Mucosa of gallbladder (tissue), 1 donor: ENCODE measurements at regions not wholly inside any gene's neighbourhood (a gene's known extent, or its start where the extent isn't known, plus 50 kb on each side); places are given as distances from the start of the nearest gene placed in this dataset.
"Not testable (repeated sequence)": the region's sequence is repeated elsewhere in the genome, so short reads cannot be mapped to it uniquely, and the experiment has no call there.

Experiments
- DNase-seq: peaks from one replicate; pipeline ENCODE4 v3.0.0-alpha.2; 2020; ENCODE audit warnings: low spot score
- donor health status: DM: no; HTN: no; CAD: no.

- DNase-seq, result no peak
Observed at GRCh38 chr14:57061009-57061711, 207.5 kb downstream of the EXOC5 start.

GRCh38 chr14:57060276-57060955 is 208.3 kb downstream of the EXOC5 start:
- no peak for DNase-seq

- no peak for DNase-seq
Observed at GRCh38 chr14:57058319-57058718, 210.4 kb downstream of the EXOC5 start.

GRCh38 chr14:57057803-57058202 is 210.9 kb downstream of the EXOC5 start:
- DNase-seq, result no peak

- DNase-seq, result not testable (repeated sequence)
Observed at GRCh38 chr14:57056522-57056921, 212.2 kb downstream of the EXOC5 start.

GRCh38 chr14:57052705-57053302 is 215.9 kb downstream of the EXOC5 start:
- no peak for DNase-seq

GRCh38 chr14:57051633-57052032 is 217.1 kb downstream of the EXOC5 start:
- DNase-seq, result no peak

- DNase-seq, result no peak
Observed at GRCh38 chr14:57049848-57050247, 218.9 kb downstream of the EXOC5 start.

GRCh38 chr14:57046175-57046574 is 222.5 kb downstream of the EXOC5 start:
- DNase-seq, result no peak

- DNase-seq, result not testable (repeated sequence)
Observed at GRCh38 chr14:57044101-57044973, 224.4 kb downstream of the EXOC5 start.

- no peak for DNase-seq
Observed at GRCh38 chr14:57038689-57039088, 228.4 kb upstream of the OTX2 start.

GRCh38 chr14:57031474-57031873 is 221.2 kb upstream of the OTX2 start:
- DNase-seq, result no peak

GRCh38 chr14:57029620-57030253 is 219.5 kb upstream of the OTX2 start:
- DNase-seq, result no peak

- DNase-seq, result no peak
Observed at GRCh38 chr14:57025456-57025855, 215.2 kb upstream of the OTX2 start.

- no peak for DNase-seq
Observed at GRCh38 chr14:57022608-57023007, 212.3 kb upstream of the OTX2 start.

- DNase-seq, result no peak
Observed at GRCh38 chr14:57018065-57018464, 207.8 kb upstream of the OTX2 start.

GRCh38 chr14:57013987-57014386 is 203.7 kb upstream of the OTX2 start:
- no peak for DNase-seq

- no peak for DNase-seq
Observed at GRCh38 chr14:57009585-57010515, 199.6 kb upstream of the OTX2 start.

GRCh38 chr14:57008534-57008933 is 198.3 kb upstream of the OTX2 start:
- no peak for DNase-seq

GRCh38 chr14:56998728-56999127 is 188.4 kb upstream of the OTX2 start:
- no peak for DNase-seq
